WTC11 (cell line): ENCODE measurements at regions not wholly inside any gene's neighbourhood (a gene's known extent, or its start where the extent isn't known, plus 50 kb on each side); places are given as distances from the start of the nearest gene placed in this dataset.

Experiments used
- ATF1 ChIP-seq: sonication (generic); formaldehyde crosslinking; IDR thresholded peaks from 2 replicates; pipeline ENCODE4 v1.8.1; 2023; ENCODE audit warnings: mild to moderate bottlenecking, moderate library complexity, missing genetic modification reagents
- ATF3 ChIP-seq: sonication (generic); formaldehyde crosslinking; conservative IDR thresholded peaks from 2 replicates; pipeline ENCODE4 v1.8.1; 2022; ENCODE audit warnings: mild to moderate bottlenecking, missing genetic modification reagents
- CTCF ChIP-seq: fragments of 200-600 bp; IDR thresholded peaks from 2 replicates; pipeline ENCODE4 v1.8.0; 2022; ENCODE audit warnings: antibody characterized with exemption
- NFYB ChIP-seq: sonication (generic); formaldehyde crosslinking; conservative IDR thresholded peaks from 2 replicates; pipeline ENCODE4 v1.8.0; 2022; ENCODE audit warnings: low read depth, missing genetic modification reagents
- RELA ChIP-seq: sonication (generic); formaldehyde crosslinking; IDR thresholded peaks from 2 replicates; pipeline ENCODE4 v1.8.1; 2022; ENCODE audit warnings: missing genetic modification reagents, mild to moderate bottlenecking, borderline replicate concordance
- SP1 ChIP-seq: sonication (generic); formaldehyde crosslinking; conservative IDR thresholded peaks from 2 replicates; pipeline ENCODE4 v1.8.1; 2022; ENCODE audit warnings: missing genetic modification reagents
- USF2 ChIP-seq: sonication (generic); formaldehyde crosslinking; IDR thresholded peaks from 2 replicates; pipeline ENCODE4 v1.8.1; 2023; ENCODE audit warnings: mild to moderate bottlenecking, missing genetic modification reagents, moderate library complexity
- ZNF138 ChIP-seq: sonication (generic); formaldehyde crosslinking; conservative IDR thresholded peaks from 2 replicates; pipeline ENCODE4 v1.8.1; 2022; ENCODE audit warnings: mild to moderate bottlenecking, moderate library complexity, missing genetic modification reagents
- TF ChIP-seq, protein P1 (sequence below): sonication (generic); formaldehyde crosslinking; IDR thresholded peaks from 2 replicates; pipeline ENCODE4 v1.8.0; 2022; ENCODE audit warnings: mild to moderate bottlenecking, missing genetic modification reagents

DNA sequence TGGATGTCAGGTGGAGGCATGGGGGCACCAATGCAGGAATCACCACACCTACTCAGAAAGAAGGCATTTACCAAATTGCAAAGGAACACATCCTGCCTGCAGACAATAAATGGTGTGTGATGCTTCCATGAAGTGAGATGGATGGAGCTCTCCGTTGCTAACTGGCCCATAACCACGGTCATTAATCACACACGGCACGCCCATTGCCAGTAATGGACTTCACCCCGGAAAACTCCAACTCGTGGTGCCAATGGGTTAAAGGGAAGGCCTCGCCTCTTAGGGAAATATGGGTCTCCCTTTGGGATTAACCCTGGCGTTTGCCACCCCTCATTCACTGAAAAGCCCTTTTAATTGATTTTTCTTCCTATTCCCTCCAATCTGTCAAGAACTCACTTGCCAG, 443.1 kb upstream of the DAB1 start:
- TF ChIP-seq ATF3 (CRISPR knock-in tag), result no peak
- no peak for TF ChIP-seq CTCF
- TF ChIP-seq SP1 (CRISPR knock-in tag), result no peak
- no peak for TF ChIP-seq NFYB (CRISPR knock-in tag)
- TF ChIP-seq ZNF138 (CRISPR knock-in tag), result no peak
- TF ChIP-seq, protein P1, sequence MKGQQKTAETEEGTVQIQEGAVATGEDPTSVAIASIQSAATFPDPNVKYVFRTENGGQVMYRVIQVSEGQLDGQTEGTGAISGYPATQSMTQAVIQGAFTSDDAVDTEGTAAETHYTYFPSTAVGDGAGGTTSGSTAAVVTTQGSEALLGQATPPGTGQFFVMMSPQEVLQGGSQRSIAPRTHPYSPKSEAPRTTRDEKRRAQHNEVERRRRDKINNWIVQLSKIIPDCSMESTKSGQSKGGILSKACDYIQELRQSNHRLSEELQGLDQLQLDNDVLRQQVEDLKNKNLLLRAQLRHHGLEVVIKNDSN (CRISPR knock-in tag), result no peak
- TF ChIP-seq RELA (CRISPR knock-in tag), result no peak
- TF ChIP-seq ATF1 (CRISPR knock-in tag), result no peak
- TF ChIP-seq USF2 (CRISPR knock-in tag), result no peak
